ENCODE measurements at regions not wholly inside any gene's neighbourhood (a gene's known extent, or its start where the extent isn't known, plus 50 kb on each side); places are given as distances from the start of the nearest gene placed in this dataset.

DNA sequence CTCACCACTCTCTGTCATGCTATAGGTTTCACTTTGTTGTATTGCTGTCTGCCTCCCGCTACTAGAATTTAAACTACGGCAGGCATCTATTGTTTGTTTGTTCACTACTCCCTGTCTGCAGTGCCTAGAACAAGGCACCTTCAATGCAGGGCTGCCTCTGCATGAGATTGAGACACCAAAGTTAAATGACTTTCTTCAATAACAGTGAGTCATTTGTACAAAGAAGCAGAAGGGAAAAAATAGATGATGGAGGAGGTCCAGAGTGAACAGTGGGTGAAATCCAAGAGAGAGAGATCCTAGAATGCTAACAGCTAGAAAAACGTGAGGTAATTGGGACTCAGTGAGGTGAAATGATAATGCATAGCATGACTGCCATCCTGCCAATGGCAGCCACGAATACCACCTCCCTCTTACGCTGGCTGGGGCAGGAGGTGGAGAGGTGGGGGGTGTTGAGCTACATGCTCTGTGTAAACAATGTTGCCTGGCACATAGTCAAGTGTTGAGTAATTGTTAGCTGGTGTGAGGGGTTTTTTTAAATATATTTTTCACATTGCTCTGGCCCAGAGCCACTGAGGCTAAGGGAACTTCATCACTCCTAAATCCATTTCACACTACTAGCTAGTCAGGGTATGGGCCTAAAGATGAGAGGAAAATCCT lies 367.6 kb downstream of the RPS29 start:
- no peak for DNase-seq

DNA sequence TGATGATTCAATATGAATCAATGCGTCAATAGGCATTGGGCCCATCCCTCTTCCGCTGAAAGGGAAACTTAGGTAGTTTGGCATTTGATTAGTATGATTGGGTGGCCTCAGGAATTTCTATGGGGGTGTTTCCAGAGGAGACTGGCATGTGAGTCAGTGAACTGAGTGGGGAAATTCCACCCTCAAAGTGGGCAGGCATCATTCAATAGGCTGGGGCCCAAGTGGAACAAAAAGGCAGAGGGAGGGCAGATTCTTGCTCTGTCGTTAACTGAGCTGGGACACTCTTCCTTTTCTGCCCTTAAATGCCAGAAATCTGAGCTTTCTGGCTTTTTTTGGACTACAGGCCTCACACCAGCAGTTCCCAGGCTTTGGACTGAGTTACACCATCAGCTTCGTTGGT lies 373.5 kb downstream of the RPS29 start:
- DNase-seq = no peak

DNA sequence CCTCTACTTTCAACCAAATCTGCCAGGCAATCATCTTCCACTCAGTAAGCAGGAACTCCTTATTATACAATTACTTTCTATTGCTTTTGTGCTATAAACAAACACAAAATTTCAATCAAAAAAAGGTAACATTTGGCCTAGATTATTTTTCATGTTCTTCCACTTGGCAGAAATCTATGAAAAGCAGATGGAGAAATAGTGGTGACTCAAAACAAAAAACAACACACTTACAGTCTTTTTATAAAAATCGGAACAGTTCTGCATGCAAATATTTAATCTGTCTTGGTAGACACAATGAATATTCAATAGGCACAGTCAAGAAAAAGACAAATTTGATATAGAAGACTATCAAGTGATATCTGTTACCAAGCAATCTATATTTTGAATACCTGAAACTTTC lies 376.8 kb downstream of the RPS29 start:
- no peak for DNase-seq

DNA sequence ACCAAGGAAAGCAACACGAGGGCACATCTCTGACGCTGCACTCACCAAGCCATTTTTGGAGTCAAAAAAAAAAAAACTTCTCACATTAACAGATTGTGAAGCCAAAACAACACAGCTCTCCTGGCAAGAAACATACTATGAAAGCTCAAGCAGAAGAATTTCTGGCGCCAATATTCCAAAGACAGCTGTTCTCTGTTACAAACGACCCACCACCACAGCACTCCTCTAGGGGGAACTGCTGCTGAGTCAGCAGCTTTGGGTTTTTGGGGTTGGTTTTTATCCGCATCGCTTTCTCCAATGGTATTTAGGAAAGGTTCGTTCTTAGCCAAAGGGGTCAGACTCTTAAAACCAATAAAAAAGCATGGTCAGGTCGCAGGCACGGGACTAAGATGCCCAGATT lies 379.4 kb downstream of the RPS29 start:
- no peak for DNase-seq

DNA sequence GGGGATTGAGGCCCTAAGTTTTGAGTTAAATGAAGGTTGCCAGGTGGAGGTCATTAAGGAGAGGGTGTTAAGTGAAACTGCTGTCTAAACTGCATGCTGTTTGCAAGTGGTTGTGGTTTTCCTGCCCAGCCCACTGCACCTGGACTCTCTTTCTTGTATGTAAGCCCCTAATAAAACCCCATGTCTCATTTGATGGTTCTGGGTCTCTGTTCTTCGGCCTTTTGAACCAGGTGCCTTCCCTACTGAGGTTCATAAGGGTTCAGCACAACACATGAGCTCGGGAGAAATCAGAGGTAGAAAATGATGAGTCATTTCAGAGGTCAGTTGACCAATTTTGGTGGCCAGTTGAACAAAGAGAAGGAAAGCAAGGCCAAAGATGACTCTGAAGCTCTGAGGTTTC lies 382.5 kb downstream of the RPS29 start:
- DNase-seq = no peak

DNA sequence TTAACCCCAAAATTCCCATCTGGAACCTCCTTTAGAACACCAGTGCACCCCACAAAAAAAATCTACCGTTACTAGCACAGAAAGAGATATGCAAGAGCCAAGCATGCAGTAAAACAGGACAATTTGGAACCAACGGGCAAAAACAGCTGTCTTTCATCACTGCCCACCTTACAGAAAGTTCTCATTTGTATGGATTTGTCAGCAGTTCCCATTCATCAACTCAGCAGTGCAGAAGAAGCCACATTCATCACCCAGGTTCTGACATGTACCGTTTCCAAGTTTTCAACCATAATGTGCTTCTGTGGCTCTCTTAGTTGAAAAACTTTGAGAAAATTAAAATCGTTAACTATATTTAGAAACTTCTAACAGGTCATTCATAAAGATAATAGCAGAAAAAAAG lies 387.0 kb downstream of the RPS29 start:
- no peak for DNase-seq

DNA sequence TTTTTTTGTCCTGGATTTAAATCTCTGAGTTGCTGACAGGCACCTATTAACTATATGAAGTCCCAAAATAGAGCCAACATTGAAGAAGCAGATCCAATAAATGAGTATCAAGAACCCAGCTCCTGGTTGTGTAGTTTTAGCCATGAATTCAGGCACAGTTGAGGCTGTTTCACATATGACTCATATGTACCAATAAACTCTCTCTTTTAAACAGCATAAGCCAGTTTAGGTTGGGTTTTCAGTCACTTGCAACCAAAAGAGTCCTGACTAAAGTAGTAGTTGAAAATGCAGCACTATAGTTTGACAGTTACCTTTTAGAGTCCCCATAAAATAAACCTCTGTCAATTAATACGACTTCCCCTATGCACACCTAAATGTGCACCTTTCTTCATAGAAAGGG lies 389.9 kb downstream of the RPS29 start:
- DNase-seq = no peak

DNA sequence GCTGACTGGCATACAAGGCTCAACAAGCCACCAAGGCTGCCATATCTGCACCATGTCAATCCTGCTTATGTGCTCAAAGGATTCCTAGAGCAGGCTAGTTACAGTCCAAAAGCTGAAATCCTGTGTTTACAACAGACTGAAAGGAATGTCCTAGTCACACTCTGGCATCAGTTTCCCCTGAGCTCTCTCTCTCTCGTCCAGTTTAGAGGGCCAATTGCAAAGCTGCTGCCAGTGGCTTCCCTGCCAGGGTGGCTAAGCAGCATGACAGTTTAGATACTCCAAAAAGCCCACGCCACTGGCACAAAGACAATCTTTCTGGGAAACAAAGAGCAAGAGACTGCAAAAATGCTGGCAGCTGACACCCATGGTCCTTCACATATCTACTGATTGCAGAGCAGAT lies 392.1 kb downstream of the RPS29 start:
- no peak for DNase-seq

DNA sequence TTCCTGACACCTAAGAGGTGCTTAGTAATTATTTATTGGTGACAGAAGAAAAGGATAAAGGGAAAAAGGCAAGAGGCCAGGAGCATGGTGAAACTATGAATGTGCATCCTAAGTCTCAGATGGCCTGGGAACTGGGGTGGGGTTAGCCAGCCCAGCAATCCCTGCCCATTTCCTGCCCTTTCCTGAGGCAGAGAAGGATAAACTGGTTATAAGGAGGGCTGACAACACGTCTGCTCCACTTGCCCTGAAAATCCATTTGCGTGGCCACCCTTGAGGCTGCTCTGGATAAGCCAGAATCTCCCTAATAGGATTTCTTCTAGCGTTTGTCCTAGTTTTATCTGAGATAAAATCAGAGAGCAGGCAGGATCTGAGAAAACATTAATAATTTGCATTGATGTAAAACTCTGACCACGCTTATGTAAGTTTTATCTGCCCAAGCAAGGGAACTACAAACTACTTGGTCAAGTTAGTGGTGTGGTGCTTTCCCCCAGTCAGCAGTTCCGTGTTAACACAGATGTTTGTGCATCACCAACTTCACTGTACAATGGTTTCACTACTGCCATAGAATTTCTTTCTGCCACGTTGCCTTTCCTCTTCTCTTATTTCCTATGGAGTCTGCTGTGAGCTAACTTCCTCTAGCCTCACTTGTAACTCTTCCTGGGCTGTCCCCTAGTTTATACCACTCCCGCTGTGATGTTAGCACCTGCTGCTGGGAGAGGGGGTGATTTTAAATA lies 392.7 kb downstream of the RPS29 start:
- no peak for DNase-seq

DNA sequence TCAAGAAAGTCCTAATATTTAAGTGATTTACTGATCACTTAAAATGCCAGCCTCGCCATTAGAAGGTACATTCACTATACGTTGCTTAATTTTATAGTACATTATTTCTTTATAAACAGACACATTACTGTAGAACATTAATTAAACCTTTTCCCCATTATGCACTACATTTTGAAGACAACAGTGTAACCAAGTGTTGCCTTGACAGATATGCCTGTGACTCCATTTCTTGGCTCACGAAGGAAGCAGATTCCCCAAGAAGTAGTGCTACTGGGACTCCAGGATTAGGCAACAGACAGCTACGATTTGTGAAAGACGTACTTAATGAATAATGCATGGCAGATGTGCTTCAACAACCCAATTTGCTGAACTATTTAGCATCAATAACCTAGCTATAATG lies 394.8 kb downstream of the RPS29 start:
- no peak for DNase-seq

DNA sequence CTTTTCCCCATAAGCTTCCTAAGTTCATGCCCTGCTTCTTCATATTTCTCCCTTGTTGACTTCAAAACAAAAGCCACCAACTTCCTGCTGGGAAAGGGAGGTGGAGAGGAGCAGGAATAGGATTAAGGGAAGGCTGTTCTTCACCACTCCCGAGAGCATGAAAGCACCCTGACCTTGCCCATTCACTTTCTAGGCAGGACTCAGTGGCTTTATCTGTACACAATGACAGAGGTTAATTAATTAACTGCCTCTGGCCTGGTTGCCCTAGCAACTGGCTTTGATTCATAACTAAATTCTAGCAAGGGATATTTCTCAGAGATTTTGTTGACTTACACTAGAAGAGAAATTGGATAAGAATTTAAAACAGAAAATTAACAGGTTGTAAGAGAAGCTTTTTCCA lies 396.8 kb downstream of the RPS29 start:
- no peak for DNase-seq

DNA sequence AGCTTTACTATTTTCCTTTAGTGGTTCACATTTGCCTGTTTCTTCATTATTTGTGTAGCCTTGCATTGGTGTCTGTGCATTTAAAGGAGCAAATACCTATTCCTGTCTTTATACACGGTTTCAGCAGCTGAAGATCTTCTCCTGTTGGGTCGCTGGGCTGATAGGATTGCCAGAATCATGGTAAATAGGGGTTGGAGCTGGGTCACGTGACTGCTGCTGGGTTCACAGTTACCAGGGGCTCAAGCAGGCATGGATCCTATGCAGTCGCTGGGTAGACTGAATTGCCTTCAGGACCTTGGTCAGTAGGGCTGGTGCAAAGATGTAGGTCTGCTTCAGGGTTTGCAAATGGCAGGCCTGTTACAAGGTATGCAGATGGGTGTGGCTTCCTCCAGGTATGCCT lies 398.4 kb downstream of the RPS29 start:
- no peak for DNase-seq

DNA sequence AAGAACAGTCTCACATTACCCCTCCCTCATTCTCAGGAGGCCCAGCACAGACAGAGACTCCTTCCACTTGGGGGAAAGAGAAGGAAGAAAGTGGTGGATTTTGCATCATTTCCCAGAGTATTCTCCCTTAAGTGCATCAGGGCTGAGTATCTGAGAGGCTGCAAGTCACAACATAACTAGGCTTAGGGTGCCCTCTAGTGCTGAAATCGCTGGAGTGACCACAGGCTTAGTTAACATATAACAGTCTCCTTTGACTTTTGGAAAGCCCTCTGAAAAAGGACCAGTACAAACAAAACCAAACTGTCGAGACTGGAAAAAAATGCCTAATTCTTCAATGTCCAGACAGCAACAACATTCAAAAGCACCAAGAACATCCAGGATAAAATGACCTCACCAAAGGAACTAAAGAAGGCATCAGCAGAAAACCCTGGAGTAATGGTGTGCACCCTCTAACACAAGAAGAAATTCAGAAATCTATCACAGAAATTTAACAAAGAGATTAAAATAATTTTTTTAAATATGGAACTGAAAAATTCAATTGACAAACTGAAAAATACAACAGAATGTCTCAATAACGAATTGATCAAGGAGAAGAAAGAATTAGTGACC lies 412.3 kb downstream of the RPS29 start:
- no peak for DNase-seq

DNA sequence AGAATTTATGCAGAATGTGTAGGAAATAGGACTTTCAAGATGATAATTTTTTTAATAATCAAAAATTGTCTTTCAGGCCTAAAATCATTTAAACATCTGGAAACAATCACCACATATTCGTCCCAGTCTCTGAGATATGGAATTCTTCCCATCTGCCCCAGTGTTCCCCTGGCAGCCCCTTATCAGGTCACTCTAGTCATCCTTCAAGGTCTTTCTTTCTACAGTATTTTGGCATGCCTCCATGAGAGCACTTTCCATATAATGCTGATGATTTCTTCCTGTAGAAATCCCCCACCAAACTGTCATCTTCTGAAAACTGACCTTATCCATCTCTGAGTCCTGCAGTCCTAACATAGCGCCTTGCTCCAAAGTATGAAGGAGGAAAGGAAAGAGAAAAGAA lies 422.1 kb downstream of the RPS29 start:
- no peak for DNase-seq

DNA sequence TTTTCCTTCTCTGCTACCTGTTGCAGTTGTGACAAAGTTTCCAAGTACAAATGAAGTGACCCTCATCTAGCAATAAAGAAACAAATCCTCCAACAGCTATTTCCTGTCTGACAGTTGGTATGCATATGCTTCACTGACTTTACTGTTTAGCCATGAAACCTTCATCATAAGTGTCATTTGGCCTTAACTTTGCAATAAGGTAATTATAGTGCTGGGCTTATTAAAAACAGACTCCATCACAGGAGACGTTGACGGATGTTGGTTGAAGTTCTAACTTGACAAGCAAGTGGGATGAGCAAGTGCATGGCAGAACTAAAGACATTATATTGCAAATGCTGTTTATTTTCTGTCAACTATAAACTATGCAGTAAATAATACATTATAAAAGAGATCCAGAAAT lies 425.2 kb downstream of the RPS29 start:
- DNase-seq = no peak

DNA sequence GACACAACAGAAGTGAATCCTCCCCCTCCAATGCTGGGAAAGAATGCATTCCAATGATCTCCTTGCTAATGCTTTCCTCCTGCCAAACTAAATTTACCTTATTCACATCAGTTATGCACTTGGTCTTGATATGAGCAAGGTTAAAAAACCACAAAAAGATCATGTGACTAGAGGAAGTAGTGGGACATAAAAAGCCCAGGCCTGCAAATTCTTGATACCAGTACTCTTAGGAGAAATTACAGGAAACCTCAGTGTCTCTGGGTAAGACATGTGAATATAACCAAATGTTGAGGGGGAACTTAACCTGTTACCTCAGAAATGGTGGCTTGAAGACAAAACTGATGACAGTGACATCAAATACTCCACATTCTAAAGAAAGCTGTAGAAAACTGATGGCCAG lies 427.1 kb downstream of the RPS29 start:
- DNase-seq = no peak

DNA sequence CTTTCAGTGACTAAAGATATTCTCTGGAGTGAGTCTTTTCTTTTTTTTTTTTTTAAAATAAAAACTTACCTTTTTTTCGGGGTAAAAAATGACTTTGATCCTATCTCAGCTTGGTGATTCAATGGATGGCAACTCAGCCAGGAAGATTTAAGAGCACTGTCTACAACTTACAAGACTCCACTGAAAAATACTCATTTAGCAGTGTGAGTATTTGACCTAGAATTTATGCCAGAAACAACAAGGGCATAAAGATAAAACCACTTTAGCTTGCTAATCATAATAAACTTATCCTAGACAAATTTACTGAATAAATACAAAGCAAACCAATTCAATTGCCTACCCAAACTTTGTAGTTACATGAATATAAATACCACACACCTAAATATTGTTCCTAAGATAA lies 446.6 kb downstream of the RPS29 start:
- no peak for DNase-seq

DNA sequence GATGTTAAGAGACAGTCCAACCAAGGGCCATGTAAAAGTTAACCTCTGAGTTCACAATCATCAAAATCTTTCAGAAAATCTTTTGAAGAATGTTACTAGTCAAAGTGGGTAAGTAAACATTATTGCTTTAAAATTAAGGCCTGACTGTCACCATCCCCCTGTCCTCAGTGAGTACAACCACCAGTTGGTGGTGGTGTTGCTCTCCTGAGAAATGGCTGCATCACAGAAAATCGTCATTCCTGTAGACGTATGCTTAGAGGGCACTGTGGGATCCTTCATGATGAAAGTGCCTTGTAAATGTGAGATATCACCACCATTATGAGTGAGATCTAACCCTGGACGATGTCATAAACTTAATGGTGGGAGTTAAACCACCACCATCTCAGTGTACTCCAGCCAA lies 451.2 kb downstream of the RPS29 start:
- no peak for DNase-seq

DNA sequence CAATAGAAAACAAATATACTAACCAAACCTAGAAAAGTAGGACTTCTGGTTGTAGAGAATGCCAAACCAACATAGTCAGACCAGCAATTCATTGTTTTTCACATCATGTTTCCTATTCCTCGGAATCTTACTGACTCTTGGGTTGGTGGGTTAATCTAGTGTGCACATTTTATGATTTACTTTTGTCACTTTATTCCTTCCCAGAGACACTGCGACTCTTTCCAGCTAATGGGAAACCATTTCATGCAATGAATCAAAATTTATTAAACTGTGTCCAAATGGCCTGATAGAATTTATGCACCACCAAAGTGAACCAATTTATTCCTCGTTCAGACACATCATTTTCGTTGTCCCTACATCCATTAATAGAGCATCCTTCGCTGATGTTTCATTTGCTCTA lies 464.9 kb downstream of the RPS29 start:
- DNase-seq = no peak

DNA sequence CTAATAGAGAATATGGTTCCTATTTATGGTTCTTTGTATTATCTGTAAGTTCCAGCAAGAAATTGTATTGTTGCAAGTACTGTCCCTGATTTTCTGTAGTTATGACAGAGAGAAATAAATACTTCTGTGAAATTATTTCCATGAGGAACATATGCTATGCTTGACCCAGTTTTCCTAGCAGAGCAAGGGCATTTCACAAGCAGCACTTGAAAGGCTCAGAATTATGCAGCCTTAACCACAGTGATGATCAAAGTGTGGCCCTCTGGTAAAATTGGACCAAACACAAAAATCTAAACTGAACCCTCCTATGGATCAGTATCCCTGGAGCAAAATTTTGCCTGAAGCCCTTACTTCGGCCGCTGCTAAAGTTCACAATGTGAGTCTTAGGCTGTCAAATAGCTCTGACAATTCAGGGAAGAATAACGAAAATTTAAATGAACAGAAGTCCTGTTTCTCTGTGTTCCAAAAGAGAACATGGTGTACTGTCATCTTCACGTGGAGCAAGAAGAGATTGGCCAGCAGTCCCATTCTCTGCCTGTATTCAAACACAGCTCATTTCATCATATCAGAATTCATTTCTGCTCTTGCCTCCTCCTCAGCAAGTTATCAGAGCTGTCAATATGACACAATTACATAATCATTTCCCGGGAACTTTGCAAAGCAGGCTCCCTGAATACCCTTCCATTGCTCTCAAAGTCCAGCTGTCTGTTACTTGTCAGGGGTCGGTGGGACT lies 471.9 kb downstream of the RPS29 start:
- no peak for DNase-seq

DNA sequence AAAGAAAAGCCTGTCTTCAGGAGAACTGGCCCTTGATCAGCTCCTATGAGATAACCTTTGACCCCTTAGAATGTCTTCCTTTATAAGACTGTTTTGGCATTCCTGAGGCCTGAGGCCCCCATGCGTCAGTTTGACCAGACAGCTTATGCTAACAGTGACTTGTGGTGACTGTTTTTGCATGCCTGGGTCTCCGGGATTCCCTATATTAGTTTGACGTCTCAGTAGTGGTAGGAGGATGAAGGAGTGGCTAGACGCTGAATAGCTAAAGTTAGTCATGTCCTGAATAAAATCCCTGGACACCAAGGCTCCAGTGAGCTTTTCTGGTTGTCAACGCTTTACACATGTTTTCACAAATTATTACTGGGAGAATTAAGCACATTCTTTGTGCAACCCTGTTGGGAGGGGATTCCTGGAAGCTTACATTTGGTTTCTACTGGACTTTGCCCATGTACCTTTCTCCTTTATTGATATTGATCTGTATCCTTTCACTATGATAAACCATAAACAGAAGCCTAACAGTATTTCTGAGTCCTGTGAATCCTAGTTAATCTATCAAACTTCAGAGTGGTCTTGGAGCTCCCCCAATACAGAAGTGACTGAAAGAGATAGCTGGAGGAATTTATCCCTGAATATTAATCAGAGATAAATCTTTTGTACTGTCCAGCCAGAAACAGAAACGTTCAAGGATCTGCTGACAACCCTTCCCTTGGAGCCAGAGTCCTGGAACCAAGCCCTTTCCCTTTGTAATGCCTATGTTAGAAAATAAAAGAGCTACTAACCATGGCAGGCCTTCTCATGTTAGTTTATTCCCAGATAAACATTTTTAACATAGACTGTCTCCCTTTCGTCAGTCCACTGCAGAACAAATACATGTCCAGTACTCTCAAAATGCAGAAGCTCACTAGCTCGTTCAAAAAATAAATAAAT lies 479.2 kb downstream of the RPS29 start:
- no peak for DNase-seq

DNA sequence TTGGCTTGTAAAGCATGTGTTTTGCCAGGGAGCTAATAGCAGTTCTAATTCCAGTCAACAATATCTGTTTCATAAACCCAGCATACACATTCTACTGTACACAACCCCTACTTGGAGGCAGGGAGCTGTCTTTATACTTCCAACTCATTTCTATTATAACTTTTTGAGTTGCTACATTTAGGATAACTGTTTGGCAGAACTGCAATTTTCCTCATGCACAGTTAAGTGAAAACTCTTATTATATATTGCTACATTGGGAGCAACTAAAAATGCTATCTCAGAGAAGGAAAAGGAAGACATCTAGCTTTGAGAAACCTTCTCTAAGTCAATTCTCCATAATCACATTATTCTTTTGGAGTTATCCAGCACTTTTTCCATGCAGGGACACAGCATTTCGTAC lies 480.2 kb downstream of the RPS29 start:
- DNase-seq = no peak

DNA sequence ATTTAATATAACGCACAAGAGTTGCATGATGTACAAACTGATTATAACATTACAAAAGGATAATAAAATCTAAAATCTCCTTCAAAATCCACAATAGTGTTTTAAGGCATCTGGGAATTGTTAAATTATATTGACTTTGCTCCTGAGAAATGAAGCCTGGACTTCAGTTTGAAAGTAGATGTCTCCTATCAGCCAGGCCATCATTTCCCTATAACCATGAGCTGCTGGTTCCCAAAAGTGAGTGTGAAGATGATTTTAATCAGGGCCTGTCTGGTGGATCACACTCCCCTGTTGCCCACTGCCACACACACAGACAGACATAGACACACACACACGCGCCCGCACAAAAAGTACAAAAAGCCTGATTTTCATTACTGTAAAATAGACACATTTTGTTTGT lies 480.7 kb downstream of the RPS29 start:
- DNase-seq = no peak

Data from NCI-H1417 treated with DMSO at 0.1 percent for 48 hours (cell line).